HG02943 (cell line): ENCODE measurements at regions not wholly inside any gene's neighbourhood (a gene's known extent, or its start where the extent isn't known, plus 50 kb on each side); places are given as distances from the start of the nearest gene placed in this dataset.
"Not testable (repeated sequence)": the region's sequence is repeated elsewhere in the genome, so short reads cannot be mapped to it uniquely, and the experiment has no call there.

Source experiments
- ATAC-seq: cut with Tn5 transposase; IDR thresholded peaks from one replicate; pipeline ENCODE4 v1.9.1; 2021; ENCODE audit warnings: mild to moderate bottlenecking, low read depth, moderate library complexity; ENCODE audit not compliant: unreplicated experiment

DNA sequence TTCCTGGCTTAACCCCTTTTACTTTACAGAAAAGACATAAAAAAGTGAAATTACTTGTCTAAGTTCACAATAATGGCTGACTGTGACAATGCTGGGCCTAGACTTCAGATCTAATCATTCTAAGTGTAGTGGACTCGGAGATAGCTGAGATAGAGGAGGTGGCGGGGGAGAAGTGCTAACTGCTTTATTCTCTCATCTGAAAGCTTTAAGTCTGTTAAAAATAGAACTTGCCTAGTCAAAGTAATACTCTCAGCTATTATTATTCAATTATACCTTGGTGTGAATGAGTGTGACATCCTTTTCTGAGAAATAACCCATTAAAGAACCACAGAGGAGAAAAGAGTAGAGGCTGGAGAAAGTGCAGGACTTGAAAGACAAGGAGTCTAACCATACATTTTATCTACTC, 96.1 kb upstream of the OLIG2 start:
- ATAC-seq = no peak

DNA sequence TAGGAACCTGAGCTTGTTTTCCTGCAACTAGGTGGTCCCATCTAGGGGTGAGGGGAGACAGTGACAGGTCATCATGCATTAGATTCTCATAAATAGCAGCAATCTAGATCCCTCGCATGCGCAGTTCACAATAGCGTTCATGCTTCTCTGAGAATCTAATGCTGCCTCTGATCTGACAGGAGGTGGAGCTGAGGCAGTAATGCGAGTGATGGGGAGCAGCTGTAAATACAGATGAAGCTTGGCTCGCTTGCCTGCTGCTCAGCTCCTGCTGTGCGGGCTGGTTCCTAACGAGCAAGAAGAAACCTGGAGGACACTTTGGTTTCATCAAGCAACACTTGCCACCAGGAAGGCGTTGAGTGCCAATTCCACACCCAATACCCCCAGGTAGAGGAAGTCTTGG, 95.1 kb upstream of the OLIG2 start:
- ATAC-seq = no peak

DNA sequence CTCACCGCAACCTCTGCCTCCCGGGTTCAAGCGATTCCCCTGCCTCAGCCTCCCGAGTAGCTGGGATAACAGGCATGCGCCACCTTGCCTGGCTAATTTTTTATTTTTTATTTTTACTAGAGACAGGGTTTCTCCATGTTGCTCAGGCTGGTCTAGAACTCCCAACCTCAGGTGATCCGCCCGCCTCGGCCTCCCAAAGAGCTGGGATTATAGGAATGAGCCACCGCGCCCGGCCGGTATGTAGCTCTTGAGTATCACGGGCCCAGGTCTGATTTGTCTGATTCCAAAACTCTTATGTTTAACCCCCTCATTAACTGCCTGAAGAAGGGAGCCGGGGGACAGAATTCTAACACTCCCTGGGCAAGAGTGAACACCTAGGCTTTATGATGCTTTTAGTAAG, 91.7 kb upstream of the OLIG2 start:
- ATAC-seq = not testable (repeated sequence)

DNA sequence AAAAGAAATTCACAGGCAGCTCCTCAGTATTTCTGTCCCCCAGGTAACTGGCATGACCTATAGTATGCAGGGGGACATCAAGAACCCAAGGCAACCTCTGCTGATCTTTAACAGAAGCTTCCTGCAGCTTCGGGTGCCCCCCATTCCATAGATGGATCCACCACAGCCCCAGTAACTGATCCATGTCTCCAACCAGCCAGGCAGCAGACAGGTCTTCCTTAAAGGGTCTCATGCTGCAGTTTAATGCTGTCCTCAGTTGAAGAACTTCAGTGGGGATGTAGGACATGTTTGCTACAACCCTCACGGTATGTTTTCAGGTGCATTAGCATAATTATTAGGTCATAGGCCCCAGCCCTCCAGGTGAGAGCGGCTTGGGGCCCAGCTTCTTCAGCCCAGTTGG, 90.9 kb upstream of the OLIG2 start:
- ATAC-seq = no peak

DNA sequence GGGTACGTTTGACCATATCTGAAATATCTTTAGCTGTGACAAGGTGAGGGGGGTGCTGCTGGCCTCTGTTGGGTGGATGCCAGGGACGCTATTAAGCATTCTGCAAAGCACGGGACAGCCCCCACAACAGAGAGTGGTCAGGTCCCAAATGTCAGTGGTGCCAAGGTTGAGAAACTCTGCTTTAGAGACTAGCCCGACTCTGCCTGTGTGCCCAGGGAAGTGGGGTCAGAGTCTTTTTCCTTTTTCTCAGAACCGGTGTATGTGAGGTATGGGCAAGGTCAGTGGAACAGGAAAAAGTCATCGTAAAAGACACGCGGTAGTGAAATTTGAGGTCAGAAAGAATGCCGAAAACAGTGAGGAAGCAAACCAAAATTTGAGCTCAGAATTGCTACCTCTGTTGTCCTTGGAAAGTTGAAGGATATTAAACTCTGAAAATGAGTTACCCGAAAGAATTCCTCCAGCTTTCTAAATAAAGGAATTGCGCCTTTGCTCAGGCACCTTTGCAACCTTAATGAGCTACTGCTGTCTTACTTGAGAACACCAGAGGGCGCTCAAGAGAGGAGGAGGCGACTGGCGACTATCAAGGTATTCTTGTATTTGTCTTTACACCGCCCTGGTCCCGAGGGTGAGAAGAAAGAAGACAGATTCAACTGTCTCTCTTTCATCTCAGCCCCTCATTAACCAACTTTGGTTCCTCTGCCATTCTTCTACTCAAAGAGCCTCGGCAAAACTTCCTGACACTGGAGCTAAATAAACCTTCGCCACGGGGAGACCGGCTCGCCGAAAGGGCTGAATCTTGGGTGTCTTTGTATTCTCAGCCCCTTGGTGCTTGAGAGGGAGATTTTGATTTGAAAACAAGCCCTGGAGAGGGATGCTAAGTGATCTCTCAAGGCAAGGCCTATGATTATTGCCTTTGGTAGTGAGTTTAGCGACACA, 85.4 kb upstream of the OLIG2 start:
- ATAC-seq = no peak

DNA sequence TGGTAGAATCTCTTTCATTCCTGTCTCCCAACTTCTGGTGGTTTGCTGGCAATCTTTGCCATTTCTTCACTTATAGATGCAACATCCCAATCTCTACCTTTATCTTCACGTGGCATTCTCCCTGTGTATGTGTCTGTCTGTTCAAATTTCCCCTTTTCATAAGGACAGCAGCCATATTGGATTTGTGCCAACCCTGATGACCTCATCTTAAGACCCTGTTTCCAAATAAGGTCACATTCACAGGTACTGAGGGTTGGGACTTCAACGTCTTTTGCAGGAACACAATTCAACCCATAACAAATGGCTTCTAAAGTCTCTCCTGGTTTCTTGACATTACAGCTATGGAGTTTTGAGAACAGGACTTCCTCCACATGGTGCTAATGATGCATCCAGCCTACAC, 84.5 kb upstream of the OLIG2 start:
- no peak for ATAC-seq

DNA sequence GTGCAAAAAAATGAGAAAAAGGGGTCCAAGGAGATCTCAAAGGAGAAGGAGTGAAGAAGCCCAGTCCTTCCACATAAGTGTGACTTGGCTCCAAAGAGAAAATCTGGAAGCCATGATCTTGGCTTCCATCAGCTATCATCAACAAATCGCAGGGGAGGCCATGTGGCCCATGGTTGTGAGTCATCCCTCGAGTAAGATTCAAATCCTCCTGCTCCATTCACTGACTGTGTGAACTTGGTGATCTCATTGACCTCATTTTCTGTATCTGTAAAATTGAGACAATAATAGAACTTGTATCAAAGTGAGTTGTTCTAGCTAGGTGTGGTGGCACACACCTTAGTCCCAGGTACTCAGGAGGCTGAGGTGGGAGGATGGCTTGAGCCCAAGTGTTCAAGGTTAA, 79.1 kb upstream of the OLIG2 start:
- no peak for ATAC-seq

DNA sequence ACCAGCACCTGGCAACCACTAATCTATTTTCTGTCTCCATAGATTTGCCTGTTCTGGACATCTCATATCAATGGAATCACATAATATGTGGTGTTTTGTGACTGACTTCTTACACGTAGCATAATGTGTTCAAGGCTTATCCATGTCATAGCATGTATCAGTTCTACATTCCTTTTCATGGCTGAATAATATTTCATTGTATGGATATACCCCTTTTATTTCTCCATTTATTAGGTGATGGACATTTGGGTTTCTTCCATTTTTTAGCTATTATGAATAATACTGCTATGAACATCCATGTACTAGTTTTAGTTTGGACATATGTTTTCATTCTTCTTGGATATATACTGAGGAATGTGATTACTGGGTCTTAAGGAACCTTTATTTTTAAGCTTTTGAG, 78.0 kb upstream of the OLIG2 start:
- no peak for ATAC-seq

DNA sequence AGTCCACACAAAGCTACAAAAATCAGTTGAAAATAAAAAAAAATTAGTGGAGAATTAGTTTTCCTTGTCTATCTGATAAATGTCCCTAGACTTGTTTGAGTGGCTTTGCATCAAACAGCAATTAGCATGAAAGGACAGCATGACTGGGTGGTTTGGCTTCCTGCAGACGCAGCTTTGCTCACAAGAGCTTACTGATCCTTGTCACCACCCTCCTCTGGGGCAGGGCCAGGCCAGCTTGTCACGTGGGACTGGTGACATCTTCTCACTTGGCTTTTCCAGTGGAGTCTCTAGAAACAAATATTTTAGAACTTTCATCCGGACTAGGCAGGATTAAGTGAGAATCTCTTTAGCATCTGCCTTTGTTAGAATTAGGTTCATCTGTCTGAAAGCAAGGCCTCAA, 76.0 kb upstream of the OLIG2 start:
- ATAC-seq = no peak

DNA sequence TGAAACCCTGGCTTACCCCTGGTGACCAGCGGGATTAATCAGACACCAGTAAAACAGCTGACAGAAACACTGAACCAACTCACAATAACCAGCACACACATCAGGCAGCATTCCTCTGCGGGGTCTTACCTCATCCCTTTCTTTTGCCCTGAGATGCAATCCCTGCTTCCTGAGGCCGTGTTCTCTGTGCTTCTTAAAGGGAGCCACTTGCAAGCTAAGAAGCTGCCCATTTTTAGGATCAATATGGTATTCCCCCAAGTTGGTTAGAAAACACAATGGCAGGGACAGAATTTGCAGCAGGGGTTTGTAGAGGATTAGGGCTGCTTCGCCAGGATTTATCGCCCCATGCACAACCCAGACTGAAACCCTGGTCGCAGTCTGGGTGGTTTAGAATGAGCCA, 74.7 kb upstream of the OLIG2 start:
- no peak for ATAC-seq

DNA sequence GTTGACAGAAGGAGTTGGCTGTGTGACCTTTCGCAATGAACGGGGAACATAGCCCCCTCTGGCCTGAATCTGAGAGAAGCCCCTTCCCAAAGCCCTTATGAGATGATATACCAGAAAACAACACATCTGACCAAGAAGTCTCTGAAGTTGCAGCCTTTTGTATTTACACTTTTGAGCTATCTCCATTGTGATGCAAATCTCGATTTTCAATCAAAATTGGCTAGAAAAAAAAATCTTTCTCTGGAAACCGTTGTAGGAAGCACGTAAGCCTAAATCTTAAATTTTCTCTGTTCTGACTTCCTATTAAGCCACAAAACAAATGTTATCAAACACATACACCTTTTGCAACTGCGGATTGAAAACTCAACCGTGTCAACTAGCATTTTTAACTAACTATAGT, 71.4 kb upstream of the OLIG2 start:
- no peak for ATAC-seq

DNA sequence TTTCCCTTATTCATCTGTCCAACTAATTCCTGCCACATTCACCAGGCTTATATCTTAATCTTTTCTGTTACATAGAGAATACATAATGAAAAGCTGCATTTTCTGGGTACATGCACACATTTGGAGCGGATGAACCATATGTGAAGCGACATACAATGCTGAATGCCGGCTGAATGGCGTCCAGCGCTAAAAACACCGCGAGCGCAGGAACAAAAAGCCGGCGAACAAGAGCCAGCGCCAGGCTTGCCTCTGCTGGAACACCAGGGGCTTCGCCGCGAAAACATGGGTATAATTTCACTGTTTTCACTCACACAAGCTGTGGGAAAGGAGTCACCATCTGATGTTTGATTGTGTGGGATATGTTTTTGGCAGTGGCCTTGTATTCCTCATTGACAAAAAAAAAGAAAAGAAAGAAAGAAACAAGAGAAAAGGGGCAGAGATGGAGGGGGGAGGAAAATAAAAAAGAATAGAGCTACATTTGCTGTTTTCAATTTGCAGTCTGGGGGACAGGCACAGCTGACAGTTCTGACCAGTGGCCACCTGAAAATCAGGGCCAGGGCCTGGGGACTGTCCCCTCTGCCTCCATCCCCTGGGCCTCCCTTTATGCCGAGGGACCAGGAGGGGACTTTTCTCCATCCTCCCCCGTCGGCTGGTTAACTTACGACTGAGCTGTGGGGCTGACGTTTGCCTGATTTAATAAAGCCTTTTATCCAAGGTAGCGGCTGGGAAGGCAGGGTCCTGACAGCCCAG, 70.2 kb upstream of the OLIG2 start:
- no peak for ATAC-seq

DNA sequence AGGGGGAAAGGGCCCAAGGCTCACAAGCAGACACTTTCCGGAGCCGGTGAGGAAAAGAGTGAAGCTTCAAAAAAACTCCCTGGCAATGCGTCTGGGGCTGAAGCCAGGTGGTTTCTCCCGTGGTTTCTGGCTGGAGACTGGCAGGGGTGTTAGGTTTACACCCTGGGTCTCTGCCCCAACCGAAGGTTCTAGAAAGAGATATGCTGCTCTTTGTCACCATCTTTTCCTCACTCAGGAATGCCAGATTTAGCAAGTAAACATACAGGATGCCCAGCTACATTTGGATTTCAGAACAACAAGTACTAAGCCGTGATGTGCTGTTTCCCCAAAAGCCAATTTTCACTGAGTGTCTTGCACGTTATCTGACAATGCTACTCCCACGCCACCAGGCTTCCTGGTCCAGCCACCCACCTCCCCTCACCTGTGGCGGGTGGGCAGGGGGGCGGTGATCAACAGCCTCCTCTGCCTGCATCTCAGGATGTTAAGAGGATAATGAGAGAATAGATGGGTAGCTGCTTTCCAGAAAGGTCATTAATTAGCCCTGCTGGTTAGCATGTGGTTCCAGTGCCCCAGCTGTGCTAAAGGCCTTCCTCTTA, 69.6 kb upstream of the OLIG2 start:
- no peak for ATAC-seq

DNA sequence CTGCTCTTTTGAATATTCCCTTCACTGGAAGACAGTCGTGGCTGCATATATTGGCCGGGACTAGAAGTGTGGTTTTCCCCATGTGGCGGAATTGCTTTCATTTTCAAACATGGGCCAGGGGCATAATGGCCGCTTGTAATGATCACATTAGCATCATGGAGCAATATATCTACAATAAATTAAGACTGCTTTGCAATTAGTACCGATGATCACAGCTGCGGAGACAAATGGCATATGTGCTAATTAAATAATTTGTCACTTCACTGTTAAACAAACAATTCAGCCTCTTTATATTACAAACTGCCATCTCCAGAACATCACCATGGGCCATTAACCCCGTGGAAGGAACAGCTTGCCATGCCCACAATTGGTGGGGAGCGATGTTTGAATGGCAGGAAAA, 68.2 kb upstream of the OLIG2 start:
- ATAC-seq = no peak

DNA sequence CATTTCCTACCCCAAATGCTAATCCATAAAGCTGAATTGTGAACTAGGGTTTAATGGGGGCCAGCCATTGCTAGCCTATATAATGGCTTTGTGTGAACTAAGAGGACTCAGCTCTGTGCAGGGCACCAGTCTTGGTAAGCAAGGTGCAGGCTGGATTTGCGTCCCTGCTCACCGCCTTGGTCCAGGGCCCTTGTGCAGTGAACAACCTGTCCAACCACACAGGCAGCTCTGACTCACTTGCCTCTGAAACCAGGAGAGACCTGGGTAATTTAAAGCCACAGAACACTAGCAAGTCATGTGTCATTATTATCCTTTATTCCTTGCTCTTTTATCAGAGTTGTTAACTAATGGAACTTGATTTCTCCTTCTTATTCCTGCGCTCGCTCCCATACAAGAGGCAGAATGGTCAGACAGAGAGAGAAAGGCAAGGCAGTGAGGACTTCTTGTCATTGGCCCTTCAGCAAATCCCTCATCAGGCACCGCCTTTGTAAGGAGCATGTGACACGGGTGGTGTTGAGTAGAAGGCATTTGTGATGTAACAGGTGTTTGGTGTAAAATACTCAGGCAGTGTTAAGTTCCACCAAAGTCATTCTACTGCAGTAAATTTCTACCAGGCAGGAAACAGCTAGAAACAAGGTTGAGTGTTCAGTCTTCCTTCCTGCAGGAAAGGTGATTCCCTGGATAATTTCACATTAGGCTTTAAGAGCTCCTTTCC, 67.3 kb upstream of the OLIG2 start:
- no peak for ATAC-seq

DNA sequence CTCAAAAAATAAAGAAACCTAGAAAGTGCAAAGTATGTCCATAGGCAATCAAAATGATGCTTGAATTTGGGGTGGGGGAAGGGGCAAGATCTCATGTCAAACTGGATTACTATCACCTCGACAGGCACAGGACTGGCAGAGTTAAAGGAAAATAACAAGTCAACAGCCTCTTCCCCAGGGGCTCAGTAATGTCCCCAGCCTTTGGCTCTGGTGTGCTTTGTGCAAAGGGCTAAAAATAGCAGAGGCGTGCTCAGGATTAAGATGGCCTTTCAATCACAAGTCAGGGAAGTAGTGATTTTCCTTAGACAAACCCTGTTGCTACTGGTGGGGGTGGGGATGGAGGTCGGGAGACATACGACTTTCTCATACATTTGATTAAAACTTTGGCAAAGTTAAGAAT, 63.5 kb upstream of the OLIG2 start:
- ATAC-seq = no peak

DNA sequence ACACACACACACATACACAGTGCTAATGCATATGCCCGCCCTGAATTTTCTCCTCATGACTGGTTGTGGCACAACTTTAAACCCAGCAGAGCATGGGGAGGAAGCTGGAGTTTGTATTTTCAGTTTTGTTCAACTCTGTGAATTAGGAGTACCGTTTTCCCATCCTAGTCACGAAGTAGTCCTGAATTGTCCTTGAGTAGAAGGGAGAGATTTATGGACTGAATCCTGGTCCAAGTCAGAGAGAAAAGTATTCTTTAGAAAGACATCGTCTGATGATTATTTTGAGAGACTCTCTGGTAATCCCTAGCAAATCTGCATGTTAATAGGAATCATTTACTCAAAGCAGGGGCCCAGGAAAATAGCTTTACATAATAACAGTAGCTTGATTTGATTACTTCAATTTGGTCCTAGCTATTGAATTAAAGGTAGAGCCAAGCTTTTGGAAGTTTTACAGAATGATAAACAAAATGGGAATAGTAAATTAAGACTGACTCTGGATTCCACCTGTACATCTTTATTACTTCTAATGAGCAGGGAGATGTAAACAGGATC, 60.5 kb upstream of the OLIG2 start:
- no peak for ATAC-seq

DNA sequence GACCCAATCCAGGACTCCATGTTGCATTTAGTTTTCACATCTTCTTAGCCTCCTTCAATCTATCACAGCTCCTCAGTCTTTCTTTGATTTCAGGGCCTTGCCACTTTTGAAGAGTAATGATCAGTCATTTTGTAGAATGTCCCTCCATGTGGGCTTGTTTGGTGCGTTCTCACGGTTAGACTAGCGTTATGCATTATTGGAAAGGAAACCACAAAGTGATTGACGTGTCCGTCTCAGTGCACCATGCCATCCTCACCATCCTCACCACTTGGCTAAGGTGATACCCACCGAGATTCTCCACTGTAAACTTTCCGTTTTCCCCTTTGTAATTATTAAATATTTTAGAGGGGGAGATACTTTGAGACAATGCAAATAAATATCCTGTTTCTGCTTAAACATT, 59.6 kb upstream of the OLIG2 start:
- no peak for ATAC-seq

DNA sequence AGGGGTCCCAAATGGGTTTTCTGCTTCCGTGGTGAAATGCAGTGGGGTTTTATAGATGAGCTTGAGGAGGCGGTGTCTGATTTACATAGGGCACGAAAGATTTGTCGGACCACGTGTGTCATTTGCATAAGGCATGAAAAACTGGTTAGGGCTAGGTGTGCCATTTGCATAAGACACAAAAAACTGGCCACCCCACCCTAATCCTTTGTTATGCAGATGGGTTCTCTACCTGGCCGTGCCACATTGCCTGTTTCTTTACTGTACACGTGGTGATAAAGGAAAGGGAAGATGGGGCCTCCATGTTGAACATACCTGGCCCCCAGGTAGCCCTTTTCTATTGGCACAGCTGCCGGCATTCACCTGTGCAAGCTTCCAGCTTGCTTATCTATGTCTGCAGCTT, 57.6 kb upstream of the OLIG2 start:
- not testable (repeated sequence) for ATAC-seq

DNA sequence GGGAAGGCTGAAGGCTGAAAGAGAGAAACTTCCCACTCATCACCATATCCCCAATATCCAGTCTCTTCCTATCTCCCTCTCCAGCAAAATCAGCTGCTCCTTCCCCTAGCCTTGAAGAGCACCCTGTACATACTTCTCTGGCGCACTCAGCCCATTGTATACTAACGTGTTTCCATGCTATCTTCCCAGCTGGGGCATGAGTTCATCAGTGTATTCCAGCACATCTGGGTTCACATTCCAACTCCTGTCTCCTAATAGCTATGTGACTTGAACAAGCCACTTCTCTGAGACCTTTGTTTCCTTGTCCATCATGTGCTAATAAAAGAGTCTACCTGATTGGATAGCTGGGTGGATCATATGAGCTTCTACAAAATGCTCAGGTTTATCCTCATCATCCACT, 51.1 kb upstream of the OLIG2 start:
- ATAC-seq = no peak
